ENCODE measurements at regions not wholly inside any gene's neighbourhood (a gene's known extent, or its start where the extent isn't known, plus 50 kb on each side); places are given as distances from the start of the nearest gene placed in this dataset.
A peak's percentile ranks its signal among the peaks of the same experiment; 100 is the strongest.

DNA sequence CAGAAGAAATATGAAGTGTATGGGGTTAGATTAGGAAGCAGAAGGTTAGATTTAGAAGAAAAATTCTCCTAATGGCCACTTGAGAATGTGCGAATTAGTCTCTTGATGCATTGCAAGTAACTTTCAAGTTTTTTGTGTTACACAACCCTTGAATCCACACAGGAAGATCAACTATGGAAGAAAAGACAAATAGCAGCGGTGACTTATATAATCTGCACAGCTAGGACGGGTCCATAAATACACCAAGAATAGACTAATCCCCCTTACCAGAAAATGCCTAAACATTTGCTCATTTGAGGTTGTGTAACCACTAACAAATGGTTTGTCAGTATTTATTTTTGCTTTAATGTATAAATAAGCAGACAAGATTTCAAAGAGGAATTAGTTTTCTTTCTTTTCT is 182.6 kb downstream of the TGFB2 start:
- no peak for DNase-seq

DNA sequence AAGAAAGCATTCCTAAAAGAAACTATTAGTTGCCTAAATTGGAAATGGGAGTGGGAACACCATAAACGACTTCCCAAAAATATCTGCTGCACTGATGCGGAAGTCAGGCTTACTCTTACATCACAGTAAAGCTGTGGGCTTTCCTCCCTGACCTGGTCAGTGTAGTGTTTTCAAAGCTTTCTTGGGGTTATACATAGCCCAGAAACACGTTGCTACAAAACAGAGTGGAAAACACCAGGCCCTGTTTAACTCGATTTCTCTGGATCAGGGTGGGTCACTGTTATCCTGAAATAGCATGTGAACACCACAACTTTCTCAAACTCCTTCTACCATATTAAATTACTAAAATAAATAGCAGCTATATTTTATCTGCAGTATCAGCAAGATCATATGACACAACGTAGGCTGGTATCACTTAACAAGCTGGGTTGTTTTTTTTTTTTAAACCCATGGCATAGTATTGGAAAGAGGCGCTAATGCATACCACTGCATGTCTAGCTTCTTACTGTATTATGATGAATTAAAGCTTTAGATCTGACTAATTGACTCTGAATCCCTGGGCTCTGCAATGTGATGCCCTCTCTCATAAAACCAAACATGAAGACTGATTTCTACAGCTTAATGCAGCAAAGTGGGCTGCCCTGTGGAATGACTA is 184.6 kb downstream of the TGFB2 start:
- no peak for DNase-seq

DNA sequence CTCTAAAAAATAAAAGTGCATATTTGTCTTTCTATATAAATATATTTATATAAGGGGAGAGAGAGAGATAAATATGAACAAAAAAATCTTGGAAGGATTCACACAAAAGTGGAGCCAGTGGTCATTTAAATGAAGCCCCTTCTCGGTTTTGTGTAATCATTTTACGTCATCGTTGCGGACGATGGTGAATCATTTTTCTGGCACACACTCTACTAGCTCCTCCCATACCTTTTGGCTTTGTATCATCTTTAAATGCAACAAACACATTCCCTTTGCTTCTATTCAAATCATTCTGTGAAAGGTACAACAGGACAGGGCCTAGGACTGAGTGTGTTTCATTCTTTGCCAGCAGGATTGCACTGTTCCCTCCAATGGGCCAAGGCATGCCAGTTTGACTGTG is 186.8 kb downstream of the TGFB2 start:
- DNase-seq: no peak

- DNase-seq: no peak
These were observed 191.3 kb downstream of the TGFB2 start for GRCh38 chr1:218536296-218536986.

- no peak for DNase-seq
These were observed 192.2 kb downstream of the TGFB2 start for GRCh38 chr1:218537122-218537913.

GRCh38 chr1:218538341-218538740 is 193.2 kb downstream of the TGFB2 start:
- no peak for DNase-seq

DNA sequence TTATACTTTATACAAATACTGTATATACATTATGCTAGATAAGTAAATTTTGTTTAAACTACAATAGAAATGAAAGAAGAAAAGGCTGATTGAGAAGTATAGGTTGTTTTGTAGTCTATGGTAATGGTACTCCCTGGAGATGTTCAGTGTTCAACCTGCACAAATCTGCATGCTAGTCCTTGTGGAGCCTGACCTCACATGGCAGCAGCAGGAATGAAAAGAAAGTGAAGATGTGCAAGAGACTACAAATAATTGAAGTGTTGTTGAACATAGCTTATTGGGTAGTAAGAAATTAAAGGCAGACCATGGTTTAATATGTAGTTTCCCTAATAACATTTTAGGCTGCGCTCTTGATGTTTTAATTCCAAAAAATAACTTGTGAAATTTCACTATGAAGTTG is 201.2 kb downstream of the TGFB2 start:
- no peak for DNase-seq

DNA sequence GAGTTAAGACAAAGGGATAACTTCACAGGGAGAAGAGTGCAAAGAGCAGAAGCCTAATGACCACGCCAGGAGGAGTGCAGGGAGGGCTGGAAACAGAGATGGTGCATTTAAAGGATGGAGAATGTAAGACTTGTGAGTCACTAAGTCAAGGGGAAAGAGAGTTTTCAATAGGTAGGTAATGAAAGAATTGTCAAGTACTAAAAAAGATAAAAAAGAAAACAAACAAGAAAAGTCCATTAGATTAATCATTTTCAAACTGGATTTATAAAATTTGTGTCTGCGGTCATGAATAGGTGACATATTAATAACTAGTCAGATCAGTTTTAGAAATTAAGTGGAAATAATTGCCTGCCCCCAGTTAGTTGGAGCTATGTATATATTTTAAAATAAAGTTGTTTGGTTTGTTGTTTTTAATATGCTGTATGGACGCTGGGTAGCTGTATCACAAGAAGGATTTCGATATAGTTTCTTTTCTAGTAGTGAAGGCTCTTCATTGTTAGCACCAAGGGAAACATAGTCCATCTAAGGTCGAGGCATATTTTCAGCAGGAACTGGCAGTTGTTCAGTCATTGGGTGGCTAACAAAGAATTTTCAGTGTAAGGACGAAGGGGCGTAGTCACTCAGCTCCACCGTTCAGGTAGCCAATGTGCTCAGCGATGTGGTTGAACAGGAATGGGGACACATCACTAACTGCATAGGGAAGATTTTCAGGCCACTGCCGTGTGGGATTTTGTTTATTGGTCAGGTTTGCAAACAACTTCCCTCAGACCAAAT is 203.0 kb downstream of the TGFB2 start:
- DNase-seq: no peak

GRCh38 chr1:218548764-218549163 is 203.6 kb downstream of the TGFB2 start:
- no peak for DNase-seq

DNA sequence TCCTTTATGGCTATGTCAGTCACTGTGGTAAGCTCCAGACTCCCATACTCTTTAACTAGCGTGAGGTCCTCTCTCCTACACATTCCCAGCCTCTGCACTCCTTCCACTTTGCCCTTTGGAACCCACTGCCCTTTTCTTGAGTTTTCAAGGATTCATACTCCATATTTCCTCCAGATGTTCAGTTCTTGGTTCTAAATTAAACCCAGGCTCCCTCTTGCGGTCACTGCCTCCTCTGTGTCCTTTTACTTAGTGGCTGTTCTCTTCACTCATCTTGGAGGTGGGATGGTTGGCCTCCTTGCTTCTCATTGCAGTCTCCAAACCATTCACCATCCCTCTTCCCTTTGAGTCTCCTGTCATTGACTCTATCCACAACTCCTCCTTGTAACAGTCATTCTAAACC is 208.1 kb downstream of the TGFB2 start:
- no peak for DNase-seq

DNA sequence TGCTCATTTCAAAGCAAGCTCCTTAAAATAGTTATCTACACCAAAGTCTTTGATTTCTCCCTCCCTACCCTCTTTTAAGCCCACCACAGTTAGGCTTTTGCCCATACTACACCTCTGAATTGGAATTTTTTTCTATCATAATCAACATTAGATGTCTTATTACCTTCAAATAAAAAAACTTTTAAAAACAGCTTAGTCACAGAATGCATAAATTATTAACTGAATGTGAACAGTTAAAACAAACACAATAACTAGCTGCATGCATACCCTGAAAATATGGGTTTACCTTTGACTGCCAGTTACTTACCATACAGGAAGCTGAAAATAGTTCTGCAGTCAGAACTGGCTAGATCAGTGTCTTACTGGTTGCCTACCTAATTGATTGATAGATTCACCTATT is 210.9 kb downstream of the TGFB2 start:
- no peak for DNase-seq

DNA sequence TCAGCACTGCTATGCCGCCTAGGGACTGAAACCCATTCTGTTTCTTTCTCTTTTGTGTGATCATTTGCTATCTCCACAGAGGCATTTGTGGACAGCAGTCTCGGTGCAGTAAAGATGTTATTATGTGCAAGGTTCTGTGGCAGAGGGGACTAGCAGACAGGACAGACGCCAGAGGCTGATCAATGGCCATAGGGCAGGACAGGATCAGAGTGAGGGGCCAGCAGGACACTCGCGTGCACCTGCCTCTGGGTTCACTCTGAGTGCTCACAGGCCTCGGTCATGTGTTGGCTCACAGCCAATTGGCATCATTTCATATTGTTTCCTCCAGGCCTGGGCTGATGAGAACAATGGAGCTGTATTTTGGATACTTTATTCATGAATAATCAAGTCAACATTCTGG is 212.6 kb downstream of the TGFB2 start:
- peak; percentile 92 for DNase-seq

DNA sequence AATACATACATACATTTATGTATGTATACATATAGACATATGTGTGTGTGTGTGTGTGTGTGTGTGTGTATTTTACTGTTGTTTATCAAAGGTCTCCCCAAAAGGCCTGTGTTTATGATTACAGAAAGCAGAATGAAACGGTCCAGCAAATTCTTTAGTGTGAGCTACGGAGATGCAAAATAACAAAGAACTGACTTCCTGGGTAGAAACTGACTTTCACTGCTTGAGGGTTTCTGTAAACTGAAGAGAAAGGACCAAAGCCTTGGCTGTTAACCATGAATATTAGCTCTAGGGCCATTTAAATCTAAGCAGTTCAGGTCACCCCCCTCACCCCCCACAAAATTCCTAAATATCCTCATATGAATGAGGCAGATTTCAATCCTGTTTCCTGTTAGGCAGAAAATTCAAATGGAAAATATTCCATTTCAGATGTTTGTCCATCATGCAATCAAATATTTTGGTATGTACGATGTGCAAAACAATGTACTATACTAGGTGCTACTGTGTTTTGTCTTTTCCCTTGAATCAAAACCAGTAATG is 213.2 kb downstream of the TGFB2 start:
- DNase-seq: no peak

GRCh38 chr1:218565377-218565776 is 220.2 kb downstream of the TGFB2 start:
- DNase-seq: peak; percentile 61

DNA sequence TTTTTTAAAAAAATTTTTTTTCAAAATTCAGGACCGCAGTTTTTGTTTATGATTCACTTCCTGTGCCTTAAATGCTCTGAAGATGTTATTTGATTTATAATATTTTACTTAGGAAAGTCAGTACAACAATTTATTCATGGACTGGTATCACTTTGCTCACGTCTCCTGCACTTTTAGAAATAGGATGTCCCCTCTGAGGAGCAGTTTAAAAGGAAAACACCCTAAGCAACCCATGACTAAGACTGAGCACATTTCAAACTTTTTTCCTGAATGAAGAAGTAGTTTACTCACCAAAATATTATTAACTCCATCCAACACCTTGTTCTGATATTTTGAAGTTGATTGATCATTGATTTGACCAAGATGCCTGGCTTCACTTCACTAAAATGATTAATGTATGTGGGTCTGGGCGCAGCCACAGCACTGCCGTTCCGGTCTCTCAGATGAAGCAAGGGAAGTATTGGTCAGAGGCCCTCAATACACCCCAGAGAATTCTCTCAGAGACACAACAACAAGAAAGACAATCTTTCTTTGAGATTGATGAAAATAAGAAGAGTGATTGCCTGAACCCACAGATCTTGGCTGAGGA is 223.9 kb downstream of the TGFB2 start:
- DNase-seq: no peak

GRCh38 chr1:218570456-218570855 is 225.3 kb downstream of the TGFB2 start:
- DNase-seq: no peak

- DNase-seq: no peak
These were observed 226.4 kb downstream of the TGFB2 start for GRCh38 chr1:218571491-218571890.

DNA sequence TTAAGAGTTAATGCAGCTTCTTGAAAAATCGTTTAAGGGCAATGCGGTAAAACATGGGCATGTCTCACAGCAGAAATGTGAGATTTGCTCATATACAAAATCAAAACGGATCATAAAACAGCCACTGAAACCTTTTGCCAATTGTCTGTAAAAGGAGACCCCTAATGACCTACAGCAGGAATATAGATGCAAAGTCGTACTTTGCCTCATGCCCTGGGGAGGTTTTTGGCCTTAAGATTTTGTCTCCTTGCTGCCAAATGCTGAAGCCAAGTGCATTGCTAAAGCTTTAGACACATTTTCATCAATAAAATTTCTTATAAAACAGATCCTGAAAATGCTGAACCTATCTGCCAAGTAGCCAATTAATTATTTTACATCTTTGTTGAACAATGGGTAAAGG is 226.9 kb downstream of the TGFB2 start:
- DNase-seq: no peak

- no peak for DNase-seq
These were observed 228.8 kb downstream of the TGFB2 start for GRCh38 chr1:218573925-218574324.

GRCh38 chr1:218575079-218575478 is 229.9 kb downstream of the TGFB2 start:
- DNase-seq: no peak

DNA sequence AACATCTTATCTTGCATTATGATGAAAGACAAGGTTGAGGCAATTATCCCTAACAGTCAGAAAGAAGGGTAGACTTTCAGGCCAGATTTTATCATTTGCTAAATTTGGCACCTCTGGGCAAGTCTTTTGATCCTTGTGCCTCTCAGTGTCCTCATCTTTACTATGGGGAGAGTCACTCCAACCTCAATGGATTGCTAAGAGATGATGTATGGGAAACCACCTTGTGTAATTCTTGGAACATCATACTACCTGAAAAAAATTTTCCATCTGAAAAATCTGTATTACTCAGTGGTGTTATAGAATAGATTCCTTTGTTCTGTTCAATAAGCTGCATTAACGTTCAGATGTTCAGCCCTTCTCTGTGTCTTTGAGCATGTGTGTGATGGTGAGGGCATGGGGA is 230.7 kb downstream of the TGFB2 start:
- no peak for DNase-seq

DNA sequence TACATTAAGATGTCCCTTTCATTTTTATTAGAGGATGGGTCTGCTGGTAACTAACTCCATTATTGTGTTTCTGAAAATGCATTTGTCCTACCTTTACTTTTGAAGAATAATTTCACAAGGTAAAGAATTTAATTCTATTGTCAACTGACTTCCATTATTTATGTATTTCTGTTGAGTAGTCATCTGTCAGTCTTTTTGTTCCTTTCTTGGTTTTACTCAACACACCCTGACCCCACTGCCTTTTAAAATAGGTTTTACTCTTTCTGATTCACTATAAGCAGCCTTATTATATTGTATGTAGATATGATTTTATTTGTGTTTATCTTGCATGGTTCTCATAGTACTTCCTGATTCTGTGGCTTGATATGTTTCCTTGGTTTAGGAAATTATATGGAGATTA is 237.5 kb downstream of the TGFB2 start:
- DNase-seq: no peak

Measured in NCI-H1092 (cell line).